HG03097 (cell line): ENCODE measurements at regions not wholly inside any gene's neighbourhood (a gene's known extent, or its start where the extent isn't known, plus 50 kb on each side); places are given as distances from the start of the nearest gene placed in this dataset.

Source experiments
- ATAC-seq: cut with Tn5 transposase; IDR thresholded peaks from one replicate; pipeline ENCODE4 v1.9.1; 2021; ENCODE audit not compliant: unreplicated experiment, low FRiP score

GRCh38 chr15:93200081-93200836 is 111.2 kb upstream of the RGMA start:
- no peak for ATAC-seq

- no peak for ATAC-seq
Observed at GRCh38 chr15:93196135-93196670, 107.2 kb upstream of the RGMA start.

- no peak for ATAC-seq
Observed at GRCh38 chr15:93195109-93195508, 106.1 kb upstream of the RGMA start.

GRCh38 chr15:93190238-93190637 is 101.2 kb upstream of the RGMA start:
- ATAC-seq, result no peak

- ATAC-seq, result no peak
Observed at GRCh38 chr15:93189561-93189960, 100.5 kb upstream of the RGMA start.

- no peak for ATAC-seq
Observed at GRCh38 chr15:93188236-93188635, 99.2 kb upstream of the RGMA start.

GRCh38 chr15:93185796-93186195 is 96.8 kb upstream of the RGMA start:
- ATAC-seq, result no peak

- ATAC-seq, result no peak
Observed at GRCh38 chr15:93182703-93183205, 93.7 kb upstream of the RGMA start.

GRCh38 chr15:93180656-93181055 is 91.6 kb upstream of the RGMA start:
- ATAC-seq, result no peak

GRCh38 chr15:93180128-93180527 is 91.1 kb upstream of the RGMA start:
- no peak for ATAC-seq

- no peak for ATAC-seq
Observed at GRCh38 chr15:93179700-93180102, 90.7 kb upstream of the RGMA start.

GRCh38 chr15:93179072-93179471 is 90.1 kb upstream of the RGMA start:
- ATAC-seq, result no peak

- no peak for ATAC-seq
Observed at GRCh38 chr15:93178371-93178770, 89.4 kb upstream of the RGMA start.

- no peak for ATAC-seq
Observed at GRCh38 chr15:93176065-93176464, 87.1 kb upstream of the RGMA start.

- no peak for ATAC-seq
Observed at GRCh38 chr15:93174836-93175235, 85.8 kb upstream of the RGMA start.

- no peak for ATAC-seq
Observed at GRCh38 chr15:93173369-93173768, 84.4 kb upstream of the RGMA start.

GRCh38 chr15:93171476-93171875 is 82.5 kb upstream of the RGMA start:
- ATAC-seq, result no peak

- ATAC-seq, result no peak
Observed at GRCh38 chr15:93170329-93170728, 81.3 kb upstream of the RGMA start.

- no peak for ATAC-seq
Observed at GRCh38 chr15:93168910-93169309, 79.9 kb upstream of the RGMA start.

GRCh38 chr15:93167291-93167690 is 78.3 kb upstream of the RGMA start:
- ATAC-seq, result no peak

- no peak for ATAC-seq
Observed at GRCh38 chr15:93166675-93167074, 77.7 kb upstream of the RGMA start.

GRCh38 chr15:93165734-93166470 is 76.9 kb upstream of the RGMA start:
- no peak for ATAC-seq
